PFSK-1 (cell line): ENCODE measurements at regions not wholly inside any gene's neighbourhood (a gene's known extent, or its start where the extent isn't known, plus 50 kb on each side); places are given as distances from the start of the nearest gene placed in this dataset.

Source experiments
- POLR2AphosphoS5 ChIP-seq: IDR thresholded peaks from 2 replicates; pipeline ENCODE4 v1.6.1; 2012; ENCODE audit warnings: low read depth, mild to moderate bottlenecking, control low read depth, low read length, moderate library complexity
- TF ChIP-seq, protein P1 (sequence below), 2 experiments: IDR thresholded peaks; 2 replicates each; pipeline versions ENCODE4 v1.6.1 to v1.8.0; 2011 to 2012; ENCODE audit warnings: low read depth in 2 of 2, low read length in 2 of 2, control low read depth in 1 of 2, inconsistent platforms in 1 of 2, mild to moderate bottlenecking in 1 of 2, moderate library complexity in 1 of 2; ENCODE audit not compliant: insufficient read depth in 1 of 2

DNA sequence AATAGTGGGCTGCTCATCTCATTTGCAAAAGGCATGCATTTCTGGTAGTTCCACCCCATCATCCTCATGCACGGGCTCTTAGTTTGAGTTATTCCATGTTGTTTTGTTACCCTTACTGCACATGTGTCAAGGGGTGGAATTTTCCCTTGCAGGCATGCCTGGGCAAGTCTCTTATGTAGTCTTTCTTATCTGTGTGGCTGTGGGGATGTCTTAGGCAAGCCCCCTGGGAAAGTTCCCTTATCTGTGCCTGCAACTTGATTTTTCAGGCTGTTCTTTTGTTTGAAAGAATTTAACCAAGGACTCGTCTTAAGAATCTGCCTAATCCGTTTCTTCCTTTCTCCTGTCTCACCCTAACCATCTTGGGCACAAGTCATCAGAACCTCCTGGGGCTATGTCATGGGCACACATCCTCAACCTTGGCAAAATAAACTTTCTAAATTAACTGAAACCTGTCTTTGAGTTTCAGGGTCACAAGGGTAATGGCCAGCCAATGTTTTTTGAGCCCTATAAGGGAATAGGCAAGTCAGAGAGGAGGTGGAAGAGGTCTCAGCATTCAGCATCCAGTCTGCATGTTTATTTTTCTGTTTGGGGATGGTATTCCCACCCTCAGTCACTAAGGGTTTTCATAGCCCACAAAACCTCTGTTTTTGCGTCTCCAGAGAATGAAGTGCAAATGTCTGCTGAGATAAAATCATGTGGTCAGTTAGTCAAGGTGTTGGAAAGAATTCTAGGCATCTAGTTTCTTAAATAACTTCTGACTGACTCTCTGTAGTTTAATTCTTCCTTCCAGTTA is 579.7 kb downstream of the PLA2G4A start:
- TF ChIP-seq, protein P1, sequence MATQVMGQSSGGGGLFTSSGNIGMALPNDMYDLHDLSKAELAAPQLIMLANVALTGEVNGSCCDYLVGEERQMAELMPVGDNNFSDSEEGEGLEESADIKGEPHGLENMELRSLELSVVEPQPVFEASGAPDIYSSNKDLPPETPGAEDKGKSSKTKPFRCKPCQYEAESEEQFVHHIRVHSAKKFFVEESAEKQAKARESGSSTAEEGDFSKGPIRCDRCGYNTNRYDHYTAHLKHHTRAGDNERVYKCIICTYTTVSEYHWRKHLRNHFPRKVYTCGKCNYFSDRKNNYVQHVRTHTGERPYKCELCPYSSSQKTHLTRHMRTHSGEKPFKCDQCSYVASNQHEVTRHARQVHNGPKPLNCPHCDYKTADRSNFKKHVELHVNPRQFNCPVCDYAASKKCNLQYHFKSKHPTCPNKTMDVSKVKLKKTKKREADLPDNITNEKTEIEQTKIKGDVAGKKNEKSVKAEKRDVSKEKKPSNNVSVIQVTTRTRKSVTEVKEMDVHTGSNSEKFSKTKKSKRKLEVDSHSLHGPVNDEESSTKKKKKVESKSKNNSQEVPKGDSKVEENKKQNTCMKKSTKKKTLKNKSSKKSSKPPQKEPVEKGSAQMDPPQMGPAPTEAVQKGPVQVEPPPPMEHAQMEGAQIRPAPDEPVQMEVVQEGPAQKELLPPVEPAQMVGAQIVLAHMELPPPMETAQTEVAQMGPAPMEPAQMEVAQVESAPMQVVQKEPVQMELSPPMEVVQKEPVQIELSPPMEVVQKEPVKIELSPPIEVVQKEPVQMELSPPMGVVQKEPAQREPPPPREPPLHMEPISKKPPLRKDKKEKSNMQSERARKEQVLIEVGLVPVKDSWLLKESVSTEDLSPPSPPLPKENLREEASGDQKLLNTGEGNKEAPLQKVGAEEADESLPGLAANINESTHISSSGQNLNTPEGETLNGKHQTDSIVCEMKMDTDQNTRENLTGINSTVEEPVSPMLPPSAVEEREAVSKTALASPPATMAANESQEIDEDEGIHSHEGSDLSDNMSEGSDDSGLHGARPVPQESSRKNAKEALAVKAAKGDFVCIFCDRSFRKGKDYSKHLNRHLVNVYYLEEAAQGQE (IDR thresholded peaks at IDR 0.05; ENCODE audit: insufficient read depth in 1 of 2, low read depth in 2 of 2, low read length in 2 of 2), result no peak
- TF ChIP-seq POLR2AphosphoS5, result no peak
